LNCAP (cell line): ENCODE measurements at regions not wholly inside any gene's neighbourhood (a gene's known extent, or its start where the extent isn't known, plus 50 kb on each side); places are given as distances from the start of the nearest gene placed in this dataset.

ENCODE experiments used
- CTCF ChIP-seq: fragments of 450-650 bp; IDR thresholded peaks from 2 replicates; pipeline ENCODE4 v1.5.1; 2017; ENCODE audit warnings: mild to moderate bottlenecking

GRCh38 chr10:2351566-2351965 lies 614.2 kb upstream of the ADARB2 start:
- TF ChIP-seq CTCF: no peak

- no peak for TF ChIP-seq CTCF
Measured at GRCh38 chr10:2342206-2342605, 604.9 kb upstream of the ADARB2 start.

- no peak for TF ChIP-seq CTCF
Measured at GRCh38 chr10:2340831-2341647, 603.7 kb upstream of the ADARB2 start.

- TF ChIP-seq CTCF: no peak
Measured at GRCh38 chr10:2335626-2336025, 598.3 kb upstream of the ADARB2 start.

- no peak for TF ChIP-seq CTCF
Measured at GRCh38 chr10:2334575-2334974, 597.2 kb upstream of the ADARB2 start.

GRCh38 chr10:2329082-2329481 lies 591.8 kb upstream of the ADARB2 start:
- TF ChIP-seq CTCF: no peak

GRCh38 chr10:2326411-2326810 lies 589.1 kb upstream of the ADARB2 start:
- TF ChIP-seq CTCF: no peak

- TF ChIP-seq CTCF: no peak
Measured at GRCh38 chr10:2306081-2306480, 568.8 kb upstream of the ADARB2 start.
